ACHN (cell line): ENCODE measurements at regions not wholly inside any gene's neighbourhood (a gene's known extent, or its start where the extent isn't known, plus 50 kb on each side); places are given as distances from the start of the nearest gene placed in this dataset.

ENCODE experiments used
- DNase-seq: peaks from one replicate; pipeline ENCODE4 v3.0.0-alpha.2; 2015
- in situ Hi-C: cut with HindIII; loops from 2 replicates; pipeline ENCODE4 v1.10.0; 2017; ENCODE audit warnings: low sequenced_read_pairs, low pct_ligation_motif_present, low pct_unique_long_range_greater_than_20kb

GRCh38 chr11:64490562-64491216 is 65.1 kb upstream of the SLC22A11 start:
- in situ Hi-C loops, result no loop called here
- no peak for DNase-seq

- no peak for DNase-seq
- in situ Hi-C loops, result no loop called here
These were observed 63.2 kb upstream of the SLC22A11 start for GRCh38 chr11:64492561-64492960.

GRCh38 chr11:64498136-64498535 is 57.6 kb upstream of the SLC22A11 start:
- DNase-seq, result no peak
- in situ Hi-C loops, result no loop called here

GRCh38 chr11:64499261-64500004 is 56.3 kb upstream of the SLC22A11 start:
- DNase-seq, result no peak
- in situ Hi-C loops, result no loop called here

- in situ Hi-C loops, result no loop called here
These were observed 55.3 kb upstream of the SLC22A11 start for GRCh38 chr11:64500176-64501013.

GRCh38 chr11:64501500-64502427 is 54.0 kb upstream of the SLC22A11 start:
- no peak for DNase-seq
- in situ Hi-C loops, result no loop called here

More at GRCh38 chr11:64500176-64501013, 55.3 kb upstream of the SLC22A11 start:
- DNase-seq, result no peak

- in situ Hi-C loops, result no loop called here
- DNase-seq, result no peak
These were observed 53.1 kb upstream of the SLC22A11 start for GRCh38 chr11:64502634-64503033.

- in situ Hi-C loops, result no loop called here
These were observed 52.5 kb upstream of the SLC22A11 start for GRCh38 chr11:64503186-64503753.

GRCh38 chr11:64504999-64505398 is 50.7 kb upstream of the SLC22A11 start:
- in situ Hi-C loops, result no loop called here
- no peak for DNase-seq

More at GRCh38 chr11:64503186-64503753, 52.5 kb upstream of the SLC22A11 start:
- DNase-seq, result no peak
